ENCODE measurements at regions not wholly inside any gene's neighbourhood (a gene's known extent, or its start where the extent isn't known, plus 50 kb on each side); places are given as distances from the start of the nearest gene placed in this dataset.

DNA sequence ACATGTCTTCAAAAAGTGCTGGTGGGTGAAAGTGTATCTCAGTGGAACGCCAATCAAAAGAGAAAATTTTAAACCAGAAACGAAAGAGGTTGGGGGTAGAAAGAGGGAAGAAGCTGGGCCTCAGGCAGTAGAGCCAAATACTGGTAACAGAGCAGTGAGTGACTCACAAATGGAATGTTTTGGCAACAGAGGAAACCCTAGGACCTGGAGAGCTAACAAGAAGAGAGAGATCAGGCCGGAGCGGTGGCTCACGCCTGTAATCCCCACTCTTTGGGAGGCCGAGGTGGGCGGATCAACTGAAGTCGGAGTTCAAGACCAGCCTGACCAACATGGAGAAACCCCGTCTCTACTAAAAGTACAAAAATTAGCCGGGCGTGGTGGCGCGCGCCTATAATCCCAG is 450.8 kb upstream of the NAALADL2 start:
- TF ChIP-seq, protein P1, sequence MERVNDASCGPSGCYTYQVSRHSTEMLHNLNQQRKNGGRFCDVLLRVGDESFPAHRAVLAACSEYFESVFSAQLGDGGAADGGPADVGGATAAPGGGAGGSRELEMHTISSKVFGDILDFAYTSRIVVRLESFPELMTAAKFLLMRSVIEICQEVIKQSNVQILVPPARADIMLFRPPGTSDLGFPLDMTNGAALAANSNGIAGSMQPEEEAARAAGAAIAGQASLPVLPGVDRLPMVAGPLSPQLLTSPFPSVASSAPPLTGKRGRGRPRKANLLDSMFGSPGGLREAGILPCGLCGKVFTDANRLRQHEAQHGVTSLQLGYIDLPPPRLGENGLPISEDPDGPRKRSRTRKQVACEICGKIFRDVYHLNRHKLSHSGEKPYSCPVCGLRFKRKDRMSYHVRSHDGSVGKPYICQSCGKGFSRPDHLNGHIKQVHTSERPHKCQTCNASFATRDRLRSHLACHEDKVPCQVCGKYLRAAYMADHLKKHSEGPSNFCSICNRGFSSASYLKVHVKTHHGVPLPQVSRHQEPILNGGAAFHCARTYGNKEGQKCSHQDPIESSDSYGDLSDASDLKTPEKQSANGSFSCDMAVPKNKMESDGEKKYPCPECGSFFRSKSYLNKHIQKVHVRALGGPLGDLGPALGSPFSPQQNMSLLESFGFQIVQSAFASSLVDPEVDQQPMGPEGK (CRISPR knock-in tag; IDR thresholded peaks at IDR 0.05; ENCODE audit: borderline replicate concordance) = no peak
- no peak for TF ChIP-seq PPARA (CRISPR knock-in tag; IDR thresholded peaks at IDR 0.05; ENCODE audit: borderline replicate concordance)
- TF ChIP-seq, protein P2, sequence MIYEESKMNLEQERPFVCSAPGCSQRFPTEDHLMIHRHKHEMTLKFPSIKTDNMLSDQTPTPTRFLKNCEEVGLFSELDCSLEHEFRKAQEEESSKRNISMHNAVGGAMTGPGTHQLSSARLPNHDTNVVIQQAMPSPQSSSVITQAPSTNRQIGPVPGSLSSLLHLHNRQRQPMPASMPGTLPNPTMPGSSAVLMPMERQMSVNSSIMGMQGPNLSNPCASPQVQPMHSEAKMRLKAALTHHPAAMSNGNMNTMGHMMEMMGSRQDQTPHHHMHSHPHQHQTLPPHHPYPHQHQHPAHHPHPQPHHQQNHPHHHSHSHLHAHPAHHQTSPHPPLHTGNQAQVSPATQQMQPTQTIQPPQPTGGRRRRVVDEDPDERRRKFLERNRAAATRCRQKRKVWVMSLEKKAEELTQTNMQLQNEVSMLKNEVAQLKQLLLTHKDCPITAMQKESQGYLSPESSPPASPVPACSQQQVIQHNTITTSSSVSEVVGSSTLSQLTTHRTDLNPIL (CRISPR knock-in tag; IDR thresholded peaks at IDR 0.05; ENCODE audit: low read depth) = no peak

DNA sequence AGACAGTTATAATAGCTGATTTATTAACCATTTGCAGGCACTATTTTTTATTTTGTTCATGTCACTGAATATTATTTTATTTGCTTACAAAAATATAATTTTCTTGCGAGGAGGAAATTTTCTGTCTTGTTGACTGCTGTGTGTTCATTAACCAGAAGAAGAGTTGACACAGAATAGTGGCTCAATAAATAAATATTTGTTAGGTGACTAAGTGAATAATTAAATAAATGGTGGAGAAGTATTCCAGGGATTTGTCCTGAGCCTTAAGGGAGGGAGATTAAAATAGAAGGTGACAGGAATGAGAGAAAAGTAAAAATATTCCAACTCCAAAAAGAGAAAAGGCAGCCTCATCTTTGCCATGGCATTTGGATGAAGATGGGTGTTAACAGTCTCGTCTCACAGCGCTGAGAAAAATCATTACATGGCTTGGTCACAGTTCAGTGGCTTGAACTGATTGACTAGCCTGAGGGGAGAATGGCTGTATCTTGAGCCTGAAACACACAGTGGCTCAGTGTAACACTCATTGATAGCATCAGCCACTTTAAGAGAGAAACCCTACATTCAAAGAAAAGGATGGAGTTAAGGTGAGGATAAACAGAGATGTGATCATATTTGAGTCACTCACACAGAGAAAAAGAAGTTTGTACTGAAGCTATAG is 449.9 kb upstream of the NAALADL2 start:
- TF ChIP-seq ZNF70 (CRISPR knock-in tag; IDR thresholded peaks at IDR 0.05) = no peak
- no peak for TF ChIP-seq BACH2 (CRISPR knock-in tag; IDR thresholded peaks at IDR 0.05; ENCODE audit: borderline replicate concordance)
- no peak for TF ChIP-seq SNAI2 (CRISPR knock-in tag; IDR thresholded peaks at IDR 0.05)
- no peak for TF ChIP-seq TCF4 (CRISPR knock-in tag; IDR thresholded peaks at IDR 0.05; ENCODE audit: borderline replicate concordance)
- TF ChIP-seq ZFP3 (CRISPR knock-in tag; IDR thresholded peaks at IDR 0.05) = no peak
- TF ChIP-seq ESRRG (CRISPR knock-in tag; IDR thresholded peaks at IDR 0.05) = no peak
- TF ChIP-seq RARB (CRISPR knock-in tag; IDR thresholded peaks at IDR 0.05) = no peak
- no peak for TF ChIP-seq ZFP30 (CRISPR knock-in tag; IDR thresholded peaks at IDR 0.05)
- TF ChIP-seq ARNTL (CRISPR knock-in tag; IDR thresholded peaks at IDR 0.05; ENCODE audit: borderline replicate concordance, low read depth) = no peak
- TF ChIP-seq ZNF8 (CRISPR knock-in tag; IDR thresholded peaks at IDR 0.05) = no peak
- TF ChIP-seq, protein P3, sequence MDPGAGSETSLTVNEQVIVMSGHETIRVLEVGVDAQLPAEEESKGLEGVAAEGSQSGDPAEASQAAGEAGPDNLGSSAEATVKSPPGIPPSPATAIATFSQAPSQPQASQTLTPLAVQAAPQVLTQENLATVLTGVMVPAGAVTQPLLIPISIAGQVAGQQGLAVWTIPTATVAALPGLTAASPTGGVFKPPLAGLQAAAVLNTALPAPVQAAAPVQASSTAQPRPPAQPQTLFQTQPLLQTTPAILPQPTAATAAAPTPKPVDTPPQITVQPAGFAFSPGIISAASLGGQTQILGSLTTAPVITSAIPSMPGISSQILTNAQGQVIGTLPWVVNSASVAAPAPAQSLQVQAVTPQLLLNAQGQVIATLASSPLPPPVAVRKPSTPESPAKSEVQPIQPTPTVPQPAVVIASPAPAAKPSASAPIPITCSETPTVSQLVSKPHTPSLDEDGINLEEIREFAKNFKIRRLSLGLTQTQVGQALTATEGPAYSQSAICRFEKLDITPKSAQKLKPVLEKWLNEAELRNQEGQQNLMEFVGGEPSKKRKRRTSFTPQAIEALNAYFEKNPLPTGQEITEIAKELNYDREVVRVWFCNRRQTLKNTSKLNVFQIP (CRISPR knock-in tag; IDR thresholded peaks at IDR 0.05; ENCODE audit: borderline replicate concordance, low read depth) = no peak
- TF ChIP-seq, protein P2 (CRISPR knock-in tag; IDR thresholded peaks at IDR 0.05; ENCODE audit: low read depth) = no peak
- no peak for TF ChIP-seq OSR1 (CRISPR knock-in tag; IDR thresholded peaks at IDR 0.05)
- TF ChIP-seq TOX (CRISPR knock-in tag; IDR thresholded peaks at IDR 0.05; ENCODE audit: borderline replicate concordance) = no peak
- TF ChIP-seq, protein P4, sequence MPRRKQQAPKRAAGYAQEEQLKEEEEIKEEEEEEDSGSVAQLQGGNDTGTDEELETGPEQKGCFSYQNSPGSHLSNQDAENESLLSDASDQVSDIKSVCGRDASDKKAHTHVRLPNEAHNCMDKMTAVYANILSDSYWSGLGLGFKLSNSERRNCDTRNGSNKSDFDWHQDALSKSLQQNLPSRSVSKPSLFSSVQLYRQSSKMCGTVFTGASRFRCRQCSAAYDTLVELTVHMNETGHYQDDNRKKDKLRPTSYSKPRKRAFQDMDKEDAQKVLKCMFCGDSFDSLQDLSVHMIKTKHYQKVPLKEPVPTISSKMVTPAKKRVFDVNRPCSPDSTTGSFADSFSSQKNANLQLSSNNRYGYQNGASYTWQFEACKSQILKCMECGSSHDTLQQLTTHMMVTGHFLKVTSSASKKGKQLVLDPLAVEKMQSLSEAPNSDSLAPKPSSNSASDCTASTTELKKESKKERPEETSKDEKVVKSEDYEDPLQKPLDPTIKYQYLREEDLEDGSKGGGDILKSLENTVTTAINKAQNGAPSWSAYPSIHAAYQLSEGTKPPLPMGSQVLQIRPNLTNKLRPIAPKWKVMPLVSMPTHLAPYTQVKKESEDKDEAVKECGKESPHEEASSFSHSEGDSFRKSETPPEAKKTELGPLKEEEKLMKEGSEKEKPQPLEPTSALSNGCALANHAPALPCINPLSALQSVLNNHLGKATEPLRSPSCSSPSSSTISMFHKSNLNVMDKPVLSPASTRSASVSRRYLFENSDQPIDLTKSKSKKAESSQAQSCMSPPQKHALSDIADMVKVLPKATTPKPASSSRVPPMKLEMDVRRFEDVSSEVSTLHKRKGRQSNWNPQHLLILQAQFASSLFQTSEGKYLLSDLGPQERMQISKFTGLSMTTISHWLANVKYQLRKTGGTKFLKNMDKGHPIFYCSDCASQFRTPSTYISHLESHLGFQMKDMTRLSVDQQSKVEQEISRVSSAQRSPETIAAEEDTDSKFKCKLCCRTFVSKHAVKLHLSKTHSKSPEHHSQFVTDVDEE (CRISPR knock-in tag; IDR thresholded peaks at IDR 0.05) = no peak
- no peak for TF ChIP-seq ZNF565 (CRISPR knock-in tag; conservative IDR thresholded peaks at IDR 0.05; ENCODE audit: low read depth)
- no peak for ATAC-seq

More for the DNA sequence above, 450.8 kb upstream of the NAALADL2 start:
- no peak for ATAC-seq

DNA sequence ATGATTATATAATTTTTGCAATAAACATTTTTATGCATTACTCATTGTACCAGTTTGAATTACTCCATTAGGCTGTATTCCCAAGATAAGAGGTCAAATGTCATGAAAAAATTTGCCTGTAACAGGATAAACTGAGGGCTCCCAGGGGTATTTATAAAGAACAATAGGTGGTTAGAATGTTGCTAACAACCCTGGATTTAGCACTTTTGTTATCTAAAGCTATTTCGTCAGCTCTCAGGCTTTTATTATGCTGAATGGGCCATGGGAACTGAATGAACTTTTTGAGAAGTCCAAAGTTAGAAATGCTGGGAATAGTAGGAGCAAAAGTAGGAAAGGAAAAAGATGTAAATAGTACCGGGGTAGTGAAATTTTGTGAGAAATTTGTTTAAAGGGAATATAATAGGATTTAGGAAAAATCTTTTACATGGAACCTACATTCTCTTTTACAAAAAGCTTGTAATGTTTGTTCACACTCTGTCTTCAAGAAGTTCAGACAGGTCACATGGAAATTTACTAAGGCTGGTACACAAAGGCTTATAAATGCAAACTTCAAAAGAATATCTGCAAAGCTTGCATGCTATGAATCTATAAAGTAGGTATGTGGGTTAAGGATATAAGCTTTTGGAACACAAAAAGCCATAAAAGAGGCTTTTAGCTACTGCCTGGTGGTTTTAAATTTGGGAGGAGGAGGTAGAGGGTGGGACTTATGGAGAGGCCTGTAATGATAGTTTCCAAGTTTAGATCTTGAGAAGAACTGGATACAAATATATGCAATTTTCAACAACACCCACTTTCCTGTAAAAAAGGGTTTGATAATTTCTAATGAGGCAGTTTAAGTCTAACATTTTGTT is 445.8 kb upstream of the NAALADL2 start:
- TF ChIP-seq GLIS3 (CRISPR knock-in tag; IDR thresholded peaks at IDR 0.05) (no peak), TCF4 (CRISPR knock-in tag; IDR thresholded peaks at IDR 0.05; ENCODE audit: borderline replicate concordance) (no peak), ZFP3 (CRISPR knock-in tag; IDR thresholded peaks at IDR 0.05) (no peak), CSDC2 (CRISPR knock-in tag; IDR thresholded peaks at IDR 0.05) (no peak), ARNTL (CRISPR knock-in tag; IDR thresholded peaks at IDR 0.05; ENCODE audit: borderline replicate concordance, low read depth) (no peak), RARB (CRISPR knock-in tag; IDR thresholded peaks at IDR 0.05) (no peak), SNAI2 (CRISPR knock-in tag; IDR thresholded peaks at IDR 0.05) (no peak), ZNF565 (CRISPR knock-in tag; conservative IDR thresholded peaks at IDR 0.05; ENCODE audit: low read depth) (no peak), BACH2 (CRISPR knock-in tag; IDR thresholded peaks at IDR 0.05; ENCODE audit: borderline replicate concordance) (no peak), PPARA (CRISPR knock-in tag; IDR thresholded peaks at IDR 0.05; ENCODE audit: borderline replicate concordance) (no peak), ZC3H10 (CRISPR knock-in tag; IDR thresholded peaks at IDR 0.05) (no peak), ISL1 (CRISPR knock-in tag; IDR thresholded peaks at IDR 0.05) (no peak), ZNF70 (CRISPR knock-in tag; IDR thresholded peaks at IDR 0.05) (no peak), TOX (CRISPR knock-in tag; IDR thresholded peaks at IDR 0.05; ENCODE audit: borderline replicate concordance) (no peak), ESRRG (CRISPR knock-in tag; IDR thresholded peaks at IDR 0.05) (no peak), OSR1 (CRISPR knock-in tag; IDR thresholded peaks at IDR 0.05) (no peak)
- TF ChIP-seq, protein P1 (CRISPR knock-in tag; IDR thresholded peaks at IDR 0.05; ENCODE audit: borderline replicate concordance) = no peak
- TF ChIP-seq, protein P2 (CRISPR knock-in tag; IDR thresholded peaks at IDR 0.05; ENCODE audit: low read depth) = no peak
- ATAC-seq = no peak
